Vagina (tissue), 2 donors: ENCODE measurements at regions not wholly inside any gene's neighbourhood (a gene's known extent, or its start where the extent isn't known, plus 50 kb on each side); places are given as distances from the start of the nearest gene placed in this dataset.

Source experiments
- DNase-seq, 2 donors: peaks; one replicate each; pipeline ENCODE4 v3.0.0-alpha.2; 2017; ENCODE audit errors: extremely low spot score in 2 of 2
- H3K27ac ChIP-seq: fragments of 200-600 bp; sonication (generic); one replicate; pipeline ENCODE4 v1.5.1; 2019
- H3K27me3 ChIP-seq: fragments of 200-600 bp; sonication (generic); one replicate; pipeline ENCODE4 v1.5.1; 2019
- H3K36me3 ChIP-seq, 2 donors: fragments of 200-600 bp; sonication (generic); one replicate each; pipeline ENCODE4 v1.5.1; 2017 to 2019
- H3K4me1 ChIP-seq: fragments of 200-600 bp; sonication (generic); one replicate; pipeline ENCODE4 v1.5.1; 2019
- H3K4me3 ChIP-seq, 2 donors: fragments of 200-600 bp; sonication (generic); 1 replicate in 1 of 2; 2 replicates in 1 of 2; pipeline ENCODE4 v1.5.1; 2016 to 2019
- H3K9me3 ChIP-seq: fragments of 200-600 bp; sonication (generic); one replicate; pipeline ENCODE4 v1.5.1; 2019
- CTCF ChIP-seq, 3 experiments: fragments of 450-650 bp in 2 of 3; fragments of 200-600 bp in 1 of 3; sonication (generic) in 1 of 3; IDR thresholded peaks; one replicate each; pipeline ENCODE4 v1.5.1; 2017 to 2019; ENCODE audit warnings: antibody characterized with exemption in 3 of 3, mild to moderate bottlenecking in 2 of 3, moderate library complexity in 2 of 3
- POLR2A ChIP-seq, 2 donors: fragments of 450-650 bp; IDR thresholded peaks; one replicate each; pipeline ENCODE4 v1.6.1; 2017; ENCODE audit warnings: antibody characterized with exemption in 2 of 2, mild to moderate bottlenecking in 2 of 2, moderate library complexity in 2 of 2
- POLR2AphosphoS5 ChIP-seq, 2 donors: sonication (generic); formaldehyde crosslinking; IDR thresholded peaks; one replicate each; pipeline ENCODE4 v1.9.0; 2017; ENCODE audit warnings: antibody characterized with exemption in 2 of 2, mild to moderate bottlenecking in 2 of 2, low read depth in 1 of 2; ENCODE audit not compliant: insufficient read depth in 1 of 2
- intact Hi-C: fragments of 100-400 bp; cut with DNase I; formaldehyde crosslinking; loops from one replicate; pipeline ENCODE4 v1.15.1; 2023

GRCh38 chr12:84793558-84794367 is 118.8 kb downstream of the SLC6A15 start:
- intact Hi-C loops = no loop called here

GRCh38 chr12:84791444-84791843 is 121.2 kb downstream of the SLC6A15 start:
- TF ChIP-seq CTCF (IDR thresholded peaks at IDR 0.05) = no peak
- TF ChIP-seq POLR2A (IDR thresholded peaks at IDR 0.05) = no peak
- TF ChIP-seq POLR2AphosphoS5 (IDR thresholded peaks at IDR 0.05; ENCODE audit: insufficient read depth in 1 of 2, low read depth in 1 of 2) = no peak
- Histone ChIP-seq H3K36me3 (no peaks in the 10 kb centered on the region), H3K4me3 (no peak overlapping the region), H3K27ac (no peak overlapping the region), H3K4me1 (no peaks in the 10 kb centered on the region), H3K27me3 (no peaks in the 10 kb centered on the region), H3K9me3 (no peaks in the 10 kb centered on the region)
- intact Hi-C loops = no loop called here
- DNase-seq = no peak

More at GRCh38 chr12:84793558-84794367, 118.8 kb downstream of the SLC6A15 start:
- Histone ChIP-seq H3K36me3 (no peaks in the 10 kb centered on the region), H3K9me3 (no peaks in the 10 kb centered on the region), H3K4me1 (no peaks in the 10 kb centered on the region), H3K4me3 (no peak overlapping the region), H3K27me3 (no peaks in the 10 kb centered on the region), H3K27ac (no peak overlapping the region)
- TF ChIP-seq CTCF (IDR thresholded peaks at IDR 0.05) = no peak
- no peak for TF ChIP-seq POLR2A (IDR thresholded peaks at IDR 0.05)
- TF ChIP-seq POLR2AphosphoS5 (IDR thresholded peaks at IDR 0.05; ENCODE audit: insufficient read depth in 1 of 2, low read depth in 1 of 2) = no peak
- DNase-seq = no peak

- TF ChIP-seq POLR2A (IDR thresholded peaks at IDR 0.05) (no peak), POLR2AphosphoS5 (IDR thresholded peaks at IDR 0.05; ENCODE audit: insufficient read depth in 1 of 2, low read depth in 1 of 2) (no peak), CTCF (IDR thresholded peaks at IDR 0.05) (no peak)
- Histone ChIP-seq H3K27ac (no peak overlapping the region), H3K4me1 (no peaks in the 10 kb centered on the region), H3K9me3 (no peaks in the 10 kb centered on the region), H3K4me3 (no peak overlapping the region), H3K36me3 (no peaks in the 10 kb centered on the region), H3K27me3 (no peaks in the 10 kb centered on the region)
- intact Hi-C loops = no loop called here
- DNase-seq = no peak
These were observed 123.4 kb downstream of the SLC6A15 start for GRCh38 chr12:84789184-84789583.

- TF ChIP-seq CTCF (IDR thresholded peaks at IDR 0.05) (no peak), POLR2A (IDR thresholded peaks at IDR 0.05) (no peak), POLR2AphosphoS5 (IDR thresholded peaks at IDR 0.05; ENCODE audit: insufficient read depth in 1 of 2, low read depth in 1 of 2) (no peak)
- intact Hi-C loops = no loop called here
These were observed 125.3 kb downstream of the SLC6A15 start for GRCh38 chr12:84787253-84787652.

GRCh38 chr12:84786622-84787021 is 126.0 kb downstream of the SLC6A15 start:
- H3K4me1 ChIP-seq = no peaks in the 10 kb centered on the region
- H3K4me3 ChIP-seq = no peak overlapping the region
- intact Hi-C loops = no loop called here
- TF ChIP-seq POLR2AphosphoS5 (IDR thresholded peaks at IDR 0.05; ENCODE audit: insufficient read depth in 1 of 2, low read depth in 1 of 2) = no peak
- no peak for TF ChIP-seq POLR2A (IDR thresholded peaks at IDR 0.05)
- no peak for TF ChIP-seq CTCF (IDR thresholded peaks at IDR 0.05)
- H3K9me3 ChIP-seq = no peaks in the 10 kb centered on the region
- DNase-seq = no peak
- H3K36me3 ChIP-seq = no peaks in the 10 kb centered on the region
- no peak overlapping the region for H3K27ac ChIP-seq
- no peaks in the 10 kb centered on the region for H3K27me3 ChIP-seq

More at GRCh38 chr12:84787253-84787652, 125.3 kb downstream of the SLC6A15 start:
- DNase-seq = no peak
- Histone ChIP-seq H3K36me3 (no peaks in the 10 kb centered on the region), H3K27me3 (no peaks in the 10 kb centered on the region), H3K4me3 (no peak overlapping the region), H3K9me3 (no peaks in the 10 kb centered on the region), H3K27ac (no peak overlapping the region), H3K4me1 (no peaks in the 10 kb centered on the region)
